Mucosa of descending colon (tissue), 3 donors: ENCODE measurements at regions not wholly inside any gene's neighbourhood (a gene's known extent, or its start where the extent isn't known, plus 50 kb on each side); places are given as distances from the start of the nearest gene placed in this dataset.
A peak's percentile ranks its signal among the peaks of the same experiment; 100 is the strongest.

Experiments
- ATAC-seq: fragments of 200-7000 bp; cut with Tn5 transposase; one replicate; pipeline ENCODE4 v1.9.1; 2020; ENCODE audit warnings: mild to moderate bottlenecking, moderate library complexity
- DNase-seq, 3 donors: peaks; one replicate each; pipeline ENCODE4 v3.0.0-alpha.2; 2020
- H3K36me3 ChIP-seq: fragments of 200-600 bp; one replicate; pipeline ENCODE4 v1.8.0; 2021; ENCODE audit warnings: low read depth, mild to moderate bottlenecking
- H3K4me1 ChIP-seq: fragments of 200-600 bp; one replicate; pipeline ENCODE4 v1.8.0; 2021; ENCODE audit warnings: low read depth, mild to moderate bottlenecking
- H3K4me3 ChIP-seq: fragments of 200-600 bp; one replicate; pipeline ENCODE4 v1.8.0; 2021; ENCODE audit warnings: mild to moderate bottlenecking
- H3K9me3 ChIP-seq: fragments of 200-600 bp; one replicate; pipeline ENCODE4 v1.8.0; 2021; ENCODE audit warnings: mild to moderate bottlenecking
- intact Hi-C, 2 donors: fragments of 100-400 bp; cut with DNase I in 1 of 2; cut with micrococcal nuclease in 1 of 2; formaldehyde crosslinking; loops; one replicate each; pipeline versions ENCODE4 v1.11.0 to v1.11.1; 2022; cut with DNase I, micrococcal nuclease
- TF ChIP-seq, protein P1 (sequence below): fragments of 200-600 bp; IDR thresholded peaks from one replicate; pipeline ENCODE4 v1.8.0; 2022; ENCODE audit warnings: antibody characterized with exemption, mild to moderate bottlenecking
- donor health status: DM: no; HTN: no; CAD: no; lungs with moderate emphysema.
- donor health status: DM: no; HTN: no; CAD: no.
- donor health status: DM: no; HTN: yes; CAD: no.

DNA sequence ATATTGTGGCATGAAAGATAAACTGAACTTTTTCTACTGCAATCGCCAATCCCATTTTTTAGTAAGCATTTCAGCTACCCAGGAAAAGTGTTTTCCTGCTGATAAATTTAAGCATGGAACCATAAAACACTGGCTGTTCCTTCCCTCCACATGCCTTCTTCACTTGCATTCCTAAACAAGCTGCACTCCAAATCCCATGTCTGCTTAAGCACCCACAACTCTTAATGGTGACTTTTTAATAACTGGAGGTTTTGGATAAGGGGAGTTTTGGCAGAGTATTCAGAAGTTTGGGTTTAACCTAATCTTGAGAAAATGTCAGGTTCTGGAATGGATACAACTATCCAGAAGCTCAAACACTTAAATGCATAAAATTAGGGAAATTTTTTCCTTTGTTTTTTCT is 345.6 kb upstream of the CA10 start:
- DNase-seq (no peak), ATAC-seq (no peak)
- intact Hi-C loops: no loop called here
- Histone ChIP-seq H3K4me3 (no peak overlapping the region), H3K4me1 (no peaks in the 10 kb centered on the region), H3K9me3 (no peaks in the 10 kb centered on the region), H3K36me3 (no peaks in the 10 kb centered on the region)
- TF ChIP-seq, protein P1, sequence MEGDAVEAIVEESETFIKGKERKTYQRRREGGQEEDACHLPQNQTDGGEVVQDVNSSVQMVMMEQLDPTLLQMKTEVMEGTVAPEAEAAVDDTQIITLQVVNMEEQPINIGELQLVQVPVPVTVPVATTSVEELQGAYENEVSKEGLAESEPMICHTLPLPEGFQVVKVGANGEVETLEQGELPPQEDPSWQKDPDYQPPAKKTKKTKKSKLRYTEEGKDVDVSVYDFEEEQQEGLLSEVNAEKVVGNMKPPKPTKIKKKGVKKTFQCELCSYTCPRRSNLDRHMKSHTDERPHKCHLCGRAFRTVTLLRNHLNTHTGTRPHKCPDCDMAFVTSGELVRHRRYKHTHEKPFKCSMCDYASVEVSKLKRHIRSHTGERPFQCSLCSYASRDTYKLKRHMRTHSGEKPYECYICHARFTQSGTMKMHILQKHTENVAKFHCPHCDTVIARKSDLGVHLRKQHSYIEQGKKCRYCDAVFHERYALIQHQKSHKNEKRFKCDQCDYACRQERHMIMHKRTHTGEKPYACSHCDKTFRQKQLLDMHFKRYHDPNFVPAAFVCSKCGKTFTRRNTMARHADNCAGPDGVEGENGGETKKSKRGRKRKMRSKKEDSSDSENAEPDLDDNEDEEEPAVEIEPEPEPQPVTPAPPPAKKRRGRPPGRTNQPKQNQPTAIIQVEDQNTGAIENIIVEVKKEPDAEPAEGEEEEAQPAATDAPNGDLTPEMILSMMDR: no peak

DNA sequence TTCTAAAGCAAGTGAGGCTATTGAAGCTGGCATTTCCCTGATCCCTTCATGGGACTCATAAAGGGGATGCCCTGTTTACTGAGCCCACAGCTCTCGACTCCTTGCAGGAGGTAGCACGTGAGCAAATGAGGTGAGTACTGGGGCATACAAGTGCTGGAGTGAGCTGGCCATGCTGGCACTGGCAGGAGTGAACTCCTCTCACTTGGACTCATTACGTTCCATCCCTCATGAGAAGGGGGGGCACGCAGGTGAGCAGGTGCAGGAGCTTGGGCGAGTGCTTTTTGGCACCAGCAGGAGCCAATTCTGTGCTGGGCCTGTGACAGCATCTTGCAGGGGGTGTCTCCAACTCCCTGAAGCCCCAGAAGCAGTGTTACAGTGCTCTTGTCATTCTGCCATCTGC is 337.1 kb upstream of the CA10 start:
- Histone ChIP-seq H3K4me3 (no peak overlapping the region), H3K4me1 (no peaks in the 10 kb centered on the region), H3K36me3 (no peaks in the 10 kb centered on the region), H3K9me3 (no peaks in the 10 kb centered on the region)
- TF ChIP-seq, protein P1: no peak
- DNase-seq (no peak), ATAC-seq (no peak)
- intact Hi-C loops: no loop called here

DNA sequence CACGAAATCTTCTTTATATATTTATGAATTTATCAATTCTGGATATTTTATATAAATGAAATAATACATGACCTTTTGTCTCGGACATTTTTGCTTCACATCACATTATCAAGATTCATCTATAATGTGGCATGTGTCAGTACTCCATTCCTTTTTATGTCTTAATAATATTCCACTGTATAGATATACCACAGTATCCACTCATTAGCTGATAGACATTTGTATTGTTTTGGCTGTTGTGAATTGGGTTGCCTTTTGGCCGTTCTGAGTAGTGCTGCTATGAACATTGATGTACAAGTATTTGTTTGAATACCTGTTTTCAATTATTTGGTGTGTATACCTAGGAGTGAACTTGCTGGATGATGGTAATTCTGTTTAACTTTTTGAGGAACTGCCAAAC is 323.8 kb upstream of the CA10 start:
- ATAC-seq (no peak), DNase-seq (no peak)
- intact Hi-C loops: no loop called here
- Histone ChIP-seq H3K4me1 (peaks cover under 1% of the 10 kb centered on the region), H3K36me3 (no peaks in the 10 kb centered on the region), H3K9me3 (no peaks in the 10 kb centered on the region), H3K4me3 (no peak overlapping the region)
- TF ChIP-seq, protein P1: no peak

DNA sequence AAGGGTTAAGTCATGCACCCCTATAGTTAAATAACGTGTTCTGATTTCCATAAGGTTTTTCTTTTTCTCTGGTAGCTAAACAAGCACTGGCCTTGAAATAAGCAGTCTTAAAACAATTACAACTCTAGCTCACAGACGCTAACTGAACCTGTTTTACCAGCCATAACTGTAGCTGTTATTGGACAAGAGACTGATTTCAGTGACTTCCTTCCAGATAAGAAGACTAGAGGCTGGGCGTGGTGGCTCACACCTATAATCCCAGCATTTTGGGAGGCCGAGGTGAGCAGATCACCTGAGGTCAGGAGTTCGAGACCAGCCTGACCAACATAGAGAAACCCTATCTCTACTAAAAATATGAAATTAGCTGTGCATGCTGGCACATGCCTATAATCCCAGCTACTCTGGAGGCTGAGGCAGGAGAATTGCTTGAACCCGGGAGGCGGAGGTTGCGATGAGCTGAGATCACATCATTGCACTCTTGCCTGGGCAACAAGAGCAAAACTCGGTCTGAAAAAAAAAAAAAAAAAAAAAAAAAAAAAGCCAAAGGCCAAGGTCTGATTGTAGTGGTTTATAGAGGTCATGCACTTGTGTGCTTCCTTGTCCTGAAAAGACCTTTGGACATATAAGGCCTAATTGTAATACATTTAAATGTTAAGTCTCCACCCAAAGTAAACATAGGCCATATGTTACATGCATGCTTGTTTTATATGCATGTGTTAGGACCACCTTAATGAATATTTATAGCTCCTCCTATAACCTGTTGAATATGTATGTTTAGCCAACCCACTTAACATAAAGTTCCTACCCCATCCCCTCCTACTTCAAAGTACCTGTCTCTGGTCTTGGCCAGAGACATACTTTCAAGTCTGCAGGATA is 319.5 kb upstream of the CA10 start:
- Histone ChIP-seq H3K36me3 (no peaks in the 10 kb centered on the region), H3K4me3 (no peak overlapping the region), H3K9me3 (no peaks in the 10 kb centered on the region), H3K4me1 (peaks cover 4% of the 10 kb centered on the region)
- TF ChIP-seq, protein P1: no peak
- ATAC-seq: peak; percentile 78
- intact Hi-C loops: loop anchor here in 1 of 2 donors (5.0 kb wide), 1 partner anchor 96 kb away; no protein-coding TSS in a partner anchor
- DNase-seq: peak in 2 of 3 donors; percentile 45 to 62

DNA sequence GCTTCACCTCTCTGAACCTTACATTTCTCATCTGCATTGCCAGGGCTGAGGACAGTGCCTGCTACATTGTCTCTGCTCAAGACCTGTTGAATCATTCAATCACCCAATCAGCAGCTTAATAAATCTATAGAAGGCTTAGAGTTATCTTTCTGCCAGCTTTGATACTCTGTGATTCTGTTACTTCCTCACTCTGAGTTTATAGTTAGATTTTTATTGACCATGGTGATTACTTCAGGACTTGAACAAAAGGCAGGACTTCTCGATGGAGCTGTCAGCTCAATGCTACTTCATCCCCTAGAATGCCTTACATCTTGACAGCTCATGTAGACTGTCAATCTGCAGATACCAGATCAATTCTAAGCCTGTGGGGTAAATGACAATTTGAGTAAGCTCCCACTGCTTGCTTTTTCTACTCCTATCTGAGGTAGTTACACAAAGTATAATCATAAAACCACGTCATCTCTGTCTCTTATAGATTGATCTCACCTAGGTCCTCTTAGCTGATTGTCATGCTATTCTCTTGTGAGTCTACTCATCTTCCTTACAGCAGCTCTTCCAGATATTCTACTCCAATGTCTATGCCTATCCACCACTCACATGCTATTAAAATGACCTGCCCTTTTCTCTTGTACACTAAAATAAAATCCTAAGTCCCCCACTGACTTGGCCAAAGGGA is 318.3 kb upstream of the CA10 start:
- intact Hi-C loops: loop anchor here in 1 of 2 donors (5.0 kb wide), 1 partner anchor 94 kb away; no protein-coding TSS in a partner anchor

More for the DNA sequence above, 318.3 kb upstream of the CA10 start:
- DNase-seq (no peak), ATAC-seq (peak; percentile 61)
- no peaks in the 10 kb centered on the region for H3K36me3 ChIP-seq
- H3K4me1 ChIP-seq: peaks cover 4% of the 10 kb centered on the region
- H3K9me3 ChIP-seq: no peaks in the 10 kb centered on the region
- TF ChIP-seq, protein P1: no peak
- no peak overlapping the region for H3K4me3 ChIP-seq
